ENCODE measurements at regions not wholly inside any gene's neighbourhood (a gene's known extent, or its start where the extent isn't known, plus 50 kb on each side); places are given as distances from the start of the nearest gene placed in this dataset.

GRCh38 chr3:178181784-178182183, 354.5 kb upstream of the KCNMB2 start:
- no peaks in the 10 kb centered on the region for H3K36me3 ChIP-seq (ENCODE audit: control insufficient read depth, low read length)
- no peaks in the 10 kb centered on the region for H3K9me3 ChIP-seq (ENCODE audit: control insufficient read depth, insufficient read depth, low read length)
- no peaks in the 10 kb centered on the region for H3F3A ChIP-seq (ENCODE audit: control insufficient read depth, insufficient read depth)
- no peaks in the 10 kb centered on the region for H3K79me2 ChIP-seq (ENCODE audit: control insufficient read depth, low read length)
- H3K4me2 ChIP-seq (ENCODE audit: low read length): no peak overlapping the region
- no peak overlapping the region for H3K27ac ChIP-seq (ENCODE audit: low read depth, low read length)
- no peak overlapping the region for H3K4me3 ChIP-seq (ENCODE audit: low read length)
- TF ChIP-seq EZH2phosphoT487 (IDR thresholded peaks at IDR 0.05; ENCODE audit: borderline replicate concordance, low read length) (no peak), CTCF (IDR thresholded peaks at IDR 0.05; ENCODE audit: low read depth, low read length, poor library complexity, severe bottlenecking) (no peak)
- H4K20me1 ChIP-seq (ENCODE audit: control insufficient read depth, insufficient read depth, low read depth, low read length): no peaks in the 10 kb centered on the region
- H3K9me2 ChIP-seq (replicated peaks; ENCODE audit: control insufficient read depth, low read length): no peaks in the 10 kb centered on the region
- H3K27me3 ChIP-seq (ENCODE audit: control insufficient read depth, low read length): no peaks in the 10 kb centered on the region
- H3K4me1 ChIP-seq (ENCODE audit: control insufficient read depth, low read length): no peaks in the 10 kb centered on the region

DNA sequence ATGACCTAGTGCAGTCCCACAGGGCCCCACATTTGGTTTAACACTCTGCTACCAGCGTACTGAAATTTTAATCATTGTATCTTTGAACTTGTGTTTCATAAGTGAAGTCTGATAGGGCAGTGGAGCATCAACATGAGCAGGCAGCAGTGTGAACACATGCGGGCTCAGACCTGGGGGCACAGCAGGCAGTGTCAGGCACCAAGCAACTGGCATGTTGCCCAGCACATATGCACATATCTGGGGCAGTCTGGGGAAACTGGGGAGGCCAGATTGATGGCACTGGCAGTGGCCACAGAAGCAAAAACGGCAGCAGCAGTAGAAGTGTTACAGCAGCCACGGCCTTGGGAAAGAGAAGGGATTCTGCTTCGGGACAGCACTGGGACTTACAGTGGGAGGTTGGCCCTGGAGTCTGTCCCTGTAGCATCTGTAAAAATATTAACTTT, 353.9 kb upstream of the KCNMB2 start:
- H4K20me1 ChIP-seq (ENCODE audit: control insufficient read depth, insufficient read depth, low read depth, low read length): no peaks in the 10 kb centered on the region
- TF ChIP-seq CTCF (IDR thresholded peaks at IDR 0.05; ENCODE audit: low read depth, low read length, poor library complexity, severe bottlenecking) (no peak), EZH2phosphoT487 (IDR thresholded peaks at IDR 0.05; ENCODE audit: borderline replicate concordance, low read length) (no peak)
- no peaks in the 10 kb centered on the region for H3K9me3 ChIP-seq (ENCODE audit: control insufficient read depth, insufficient read depth, low read length)
- H3F3A ChIP-seq (ENCODE audit: control insufficient read depth, insufficient read depth): no peaks in the 10 kb centered on the region
- H3K27ac ChIP-seq (ENCODE audit: low read depth, low read length): no peak overlapping the region
- H3K36me3 ChIP-seq (ENCODE audit: control insufficient read depth, low read length): no peaks in the 10 kb centered on the region
- H3K9me2 ChIP-seq (replicated peaks; ENCODE audit: control insufficient read depth, low read length): no peaks in the 10 kb centered on the region
- H3K27me3 ChIP-seq (ENCODE audit: control insufficient read depth, low read length): no peaks in the 10 kb centered on the region
- no peaks in the 10 kb centered on the region for H3K79me2 ChIP-seq (ENCODE audit: control insufficient read depth, low read length)
- no peaks in the 10 kb centered on the region for H3K4me1 ChIP-seq (ENCODE audit: control insufficient read depth, low read length)
- no peak overlapping the region for H3K4me2 ChIP-seq (ENCODE audit: low read length)
- H3K4me3 ChIP-seq (ENCODE audit: low read length): no peak overlapping the region

DNA sequence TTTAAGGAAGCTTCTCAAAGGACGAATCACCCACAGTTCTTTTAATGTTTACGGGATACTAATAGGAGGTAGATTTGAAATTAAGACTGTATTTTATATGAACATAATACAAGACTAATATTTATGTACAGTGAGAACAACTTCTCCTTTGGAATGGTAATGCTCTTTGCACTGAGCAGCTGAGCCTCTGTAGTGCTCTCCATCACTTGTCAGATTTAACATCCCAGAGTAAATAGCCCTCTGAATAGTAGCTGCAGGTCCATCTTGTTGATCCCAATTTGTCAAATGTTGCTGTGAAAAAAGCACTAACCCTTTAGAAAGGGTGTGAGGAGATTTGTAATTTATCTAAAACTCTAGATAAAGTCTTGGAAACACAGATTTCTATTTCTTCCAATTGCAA, 351.4 kb upstream of the KCNMB2 start:
- H3K4me1 ChIP-seq (ENCODE audit: control insufficient read depth, low read length): no peaks in the 10 kb centered on the region
- no peak overlapping the region for H3K27ac ChIP-seq (ENCODE audit: low read depth, low read length)
- no peaks in the 10 kb centered on the region for H3K9me3 ChIP-seq (ENCODE audit: control insufficient read depth, insufficient read depth, low read length)
- no peaks in the 10 kb centered on the region for H3K9me2 ChIP-seq (replicated peaks; ENCODE audit: control insufficient read depth, low read length)
- H3K4me3 ChIP-seq (ENCODE audit: low read length): no peak overlapping the region
- TF ChIP-seq CTCF (IDR thresholded peaks at IDR 0.05; ENCODE audit: low read depth, low read length, poor library complexity, severe bottlenecking) (no peak), EZH2phosphoT487 (IDR thresholded peaks at IDR 0.05; ENCODE audit: borderline replicate concordance, low read length) (no peak)
- no peaks in the 10 kb centered on the region for H3K79me2 ChIP-seq (ENCODE audit: control insufficient read depth, low read length)
- H3K4me2 ChIP-seq (ENCODE audit: low read length): no peak overlapping the region
- H4K20me1 ChIP-seq (ENCODE audit: control insufficient read depth, insufficient read depth, low read depth, low read length): no peaks in the 10 kb centered on the region
- no peaks in the 10 kb centered on the region for H3F3A ChIP-seq (ENCODE audit: control insufficient read depth, insufficient read depth)
- H3K27me3 ChIP-seq (ENCODE audit: control insufficient read depth, low read length): no peaks in the 10 kb centered on the region
- H3K36me3 ChIP-seq (ENCODE audit: control insufficient read depth, low read length): no peaks in the 10 kb centered on the region

DNA sequence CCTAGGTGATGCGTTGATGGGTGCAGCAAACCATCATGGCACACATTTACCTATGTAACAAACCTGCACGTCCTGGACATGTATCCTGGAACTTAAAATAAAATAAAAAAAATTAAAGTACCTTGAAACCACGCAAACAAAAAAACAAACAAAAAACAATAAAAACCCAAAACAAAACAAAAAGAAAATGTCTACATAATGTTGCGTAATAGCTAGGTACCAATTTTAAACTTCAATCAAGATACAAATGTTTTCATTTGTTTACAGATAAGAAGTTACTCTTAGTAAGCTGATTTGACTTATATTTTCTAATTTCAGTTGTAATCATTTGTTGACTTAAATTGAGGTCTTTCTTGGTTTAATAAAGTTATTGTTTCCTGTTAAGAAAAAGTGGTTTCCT, 349.6 kb upstream of the KCNMB2 start:
- H4K20me1 ChIP-seq (ENCODE audit: control insufficient read depth, insufficient read depth, low read depth, low read length): no peaks in the 10 kb centered on the region
- H3K9me2 ChIP-seq (replicated peaks; ENCODE audit: control insufficient read depth, low read length): no peaks in the 10 kb centered on the region
- H3K9me3 ChIP-seq (ENCODE audit: control insufficient read depth, insufficient read depth, low read length): no peaks in the 10 kb centered on the region
- no peaks in the 10 kb centered on the region for H3F3A ChIP-seq (ENCODE audit: control insufficient read depth, insufficient read depth)
- H3K4me3 ChIP-seq (ENCODE audit: low read length): no peak overlapping the region
- no peak overlapping the region for H3K4me2 ChIP-seq (ENCODE audit: low read length)
- no peak overlapping the region for H3K27ac ChIP-seq (ENCODE audit: low read depth, low read length)
- no peaks in the 10 kb centered on the region for H3K36me3 ChIP-seq (ENCODE audit: control insufficient read depth, low read length)
- H3K4me1 ChIP-seq (ENCODE audit: control insufficient read depth, low read length): no peaks in the 10 kb centered on the region
- H3K27me3 ChIP-seq (ENCODE audit: control insufficient read depth, low read length): no peaks in the 10 kb centered on the region
- TF ChIP-seq EZH2phosphoT487 (IDR thresholded peaks at IDR 0.05; ENCODE audit: borderline replicate concordance, low read length) (no peak), CTCF (IDR thresholded peaks at IDR 0.05; ENCODE audit: low read depth, low read length, poor library complexity, severe bottlenecking) (no peak)
- no peaks in the 10 kb centered on the region for H3K79me2 ChIP-seq (ENCODE audit: control insufficient read depth, low read length)
